PC-9 (cell line): ENCODE measurements at regions not wholly inside any gene's neighbourhood (a gene's known extent, or its start where the extent isn't known, plus 50 kb on each side); places are given as distances from the start of the nearest gene placed in this dataset.

ENCODE experiments used
- BruUV-seq: library from RNA; stranded (reverse); fragments of 400-500 nt; replicated peaks from 2 replicates; lab custom pipeline; 2021; lab: Mats Ljungman, UMichigan
- CTCF ChIA-PET: fragments of 300-600 bp; sonication (Branson Sonifier 250); formaldehyde crosslinking; loops from one replicate; lab custom pipeline; 2022; ENCODE audit warnings: antibody characterized with exemption; lab: Charles Lee
- POLR2A ChIA-PET: fragments of 300-600 bp; sonication (Branson Sonifier 250); formaldehyde crosslinking; loops from one replicate; lab custom pipeline; 2022; ENCODE audit warnings: antibody characterized with exemption; ENCODE audit not compliant: unreplicated experiment; lab: Charles Lee
- DNase-seq, 2 experiments: peaks; one replicate each; pipeline versions ENCODE4 v3.0.0 to v3.0.0-alpha.2; 2015 to 2022; ENCODE audit warnings: mixed read lengths in 1 of 2
- H2AFZ ChIP-seq: fragments of 200-600 bp; sonication (generic); 2 replicates; pipeline ENCODE4 v1.8.1; 2017; ENCODE audit warnings: antibody characterized with exemption
- H3F3A ChIP-seq: fragments of 200-600 bp; sonication (generic); 2 replicates; pipeline ENCODE4 v1.8.1; 2017; ENCODE audit warnings: antibody characterized with exemption, mild to moderate bottlenecking, low read depth; ENCODE audit not compliant: insufficient read depth
- H3K27ac ChIP-seq: fragments of 200-600 bp; sonication (generic); 2 replicates; pipeline ENCODE4 v1.6.1; 2016; ENCODE audit warnings: mixed run types
- H3K27me3 ChIP-seq: fragments of 200-600 bp; sonication (generic); 2 replicates; pipeline ENCODE4 v1.6.1; 2016; ENCODE audit warnings: low read depth, mixed run types; ENCODE audit not compliant: insufficient read depth
- H3K36me3 ChIP-seq: fragments of 200-600 bp; sonication (generic); 2 replicates; pipeline ENCODE4 v1.6.1; 2016; ENCODE audit warnings: low read depth, mixed run types
- H3K4me1 ChIP-seq: fragments of 200-600 bp; sonication (generic); replicated peaks from 2 replicates; pipeline ENCODE4 v1.6.1; 2016; ENCODE audit warnings: mixed run types; ENCODE audit not compliant: insufficient read depth
- H3K4me2 ChIP-seq: fragments of 200-600 bp; sonication (generic); 2 replicates; pipeline ENCODE4 v1.6.1; 2017; ENCODE audit warnings: mixed run types
- H3K4me3 ChIP-seq: fragments of 200-600 bp; sonication (generic); 2 replicates; pipeline ENCODE4 v1.6.1; 2016; ENCODE audit warnings: mixed run types
- H3K79me2 ChIP-seq: fragments of 200-600 bp; sonication (generic); 2 replicates; pipeline ENCODE4 v1.6.1; 2017; ENCODE audit warnings: low read depth, mixed run types
- H3K9me2 ChIP-seq: fragments of 200-600 bp; sonication (generic); 2 replicates; pipeline ENCODE4 v1.8.1; 2017; ENCODE audit warnings: mild to moderate bottlenecking; ENCODE audit not compliant: insufficient read depth
- H3K9me3 ChIP-seq: fragments of 200-600 bp; sonication (generic); 2 replicates; pipeline ENCODE4 v1.8.1; 2016; ENCODE audit warnings: low read depth; ENCODE audit not compliant: insufficient read depth
- H4K20me1 ChIP-seq: fragments of 200-600 bp; sonication (generic); 2 replicates; pipeline ENCODE4 v1.8.1; 2017; ENCODE audit not compliant: insufficient read depth
- EZH2 ChIP-seq: fragments of 200-600 bp; sonication (generic); IDR thresholded peaks from 2 replicates; pipeline ENCODE4 v1.8.0; 2017; ENCODE audit warnings: antibody characterized with exemption, low read depth
- intact Hi-C: fragments of 100-400 bp; cut with micrococcal nuclease; formaldehyde crosslinking; loops from one replicate; pipeline ENCODE4 v1.10.0; 2022; ENCODE audit not compliant: unreplicated experiment
- TF ChIP-seq, protein P1 (sequence below): fragments of 200-600 bp; sonication (generic); conservative IDR thresholded peaks from 2 replicates; pipeline ENCODE4 v1.6.1; 2017; ENCODE audit warnings: mixed run types, antibody characterized with exemption, mild to moderate bottlenecking, moderate library complexity

DNA sequence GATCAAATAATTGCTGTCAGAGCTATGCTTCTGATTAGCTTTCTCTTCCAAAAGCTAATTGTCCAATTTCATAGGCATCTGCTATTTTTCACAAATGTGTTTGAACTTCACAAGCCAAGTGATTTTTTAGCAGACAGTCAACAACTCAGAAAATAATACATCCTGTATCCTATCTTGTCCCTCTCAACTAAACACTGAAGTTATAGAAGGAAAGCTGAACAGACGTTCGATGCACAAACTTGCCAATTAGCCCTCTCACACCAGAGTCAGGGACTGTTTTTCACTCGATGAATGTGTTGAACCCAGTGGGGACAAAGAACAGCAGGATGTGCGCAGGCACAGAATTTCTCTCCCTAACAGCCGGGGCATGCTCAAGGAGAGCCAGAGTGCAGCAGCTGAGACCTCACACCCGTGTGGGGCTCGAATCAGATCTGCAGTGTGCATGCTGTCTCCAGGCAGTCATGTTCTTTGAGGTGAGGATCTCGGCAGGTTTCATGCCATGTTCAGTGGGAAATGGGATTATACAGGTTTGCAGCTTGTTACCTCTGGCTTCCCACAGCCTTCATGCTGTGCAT lies 246.7 kb upstream of the SDK2 start:
- Histone ChIP-seq H3K4me2 (no peak overlapping the region), H3K4me3 (no peak overlapping the region), H3K36me3 (no peaks in the 10 kb centered on the region), H3K9me2 (no peaks in the 10 kb centered on the region), H4K20me1 (no peaks in the 10 kb centered on the region), H3K4me1 (no peaks in the 10 kb centered on the region), H3K9me3 (no peaks in the 10 kb centered on the region), H3F3A (no peaks in the 10 kb centered on the region), H3K27ac (no peak overlapping the region), H3K27me3 (peaks cover 46% of the 10 kb centered on the region), H3K79me2 (no peaks in the 10 kb centered on the region), H2AFZ (no peak overlapping the region)
- ChIA-PET CTCF (no interaction called here), POLR2A (no interaction called here)
- DNase-seq: no peak
- intact Hi-C loops: no loop called here
- TF ChIP-seq EZH2: no peak
- TF ChIP-seq, protein P1, sequence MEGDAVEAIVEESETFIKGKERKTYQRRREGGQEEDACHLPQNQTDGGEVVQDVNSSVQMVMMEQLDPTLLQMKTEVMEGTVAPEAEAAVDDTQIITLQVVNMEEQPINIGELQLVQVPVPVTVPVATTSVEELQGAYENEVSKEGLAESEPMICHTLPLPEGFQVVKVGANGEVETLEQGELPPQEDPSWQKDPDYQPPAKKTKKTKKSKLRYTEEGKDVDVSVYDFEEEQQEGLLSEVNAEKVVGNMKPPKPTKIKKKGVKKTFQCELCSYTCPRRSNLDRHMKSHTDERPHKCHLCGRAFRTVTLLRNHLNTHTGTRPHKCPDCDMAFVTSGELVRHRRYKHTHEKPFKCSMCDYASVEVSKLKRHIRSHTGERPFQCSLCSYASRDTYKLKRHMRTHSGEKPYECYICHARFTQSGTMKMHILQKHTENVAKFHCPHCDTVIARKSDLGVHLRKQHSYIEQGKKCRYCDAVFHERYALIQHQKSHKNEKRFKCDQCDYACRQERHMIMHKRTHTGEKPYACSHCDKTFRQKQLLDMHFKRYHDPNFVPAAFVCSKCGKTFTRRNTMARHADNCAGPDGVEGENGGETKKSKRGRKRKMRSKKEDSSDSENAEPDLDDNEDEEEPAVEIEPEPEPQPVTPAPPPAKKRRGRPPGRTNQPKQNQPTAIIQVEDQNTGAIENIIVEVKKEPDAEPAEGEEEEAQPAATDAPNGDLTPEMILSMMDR: no peak
- no TSS peak for BruUV-seq

DNA sequence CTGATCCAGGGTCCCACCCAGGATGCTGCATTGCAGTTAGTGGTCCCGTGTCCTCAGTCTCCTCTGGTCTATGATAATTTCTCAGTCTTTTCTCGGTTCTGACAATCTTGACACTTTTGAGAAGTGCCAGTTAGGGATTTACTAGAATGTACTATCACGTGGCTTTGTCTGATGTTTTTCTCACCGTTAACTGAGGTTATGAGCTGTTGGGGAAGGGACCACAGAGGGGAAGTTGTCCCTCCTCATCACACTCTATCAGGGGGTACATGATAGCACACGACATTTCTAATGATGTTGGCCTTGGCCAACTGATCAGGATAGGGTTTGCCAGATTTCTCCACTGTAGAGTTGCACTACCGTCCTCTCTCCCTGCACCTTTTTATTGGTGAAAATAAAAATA lies 250.9 kb upstream of the SDK2 start:
- ChIA-PET CTCF (no interaction called here), POLR2A (no interaction called here)
- no peaks in the 10 kb centered on the region for H3K9me2 ChIP-seq
- no peak overlapping the region for H3K4me3 ChIP-seq
- no peak for DNase-seq
- H3K27me3 ChIP-seq: peaks cover 78% of the 10 kb centered on the region
- BruUV-seq: no TSS peak
- no peak overlapping the region for H2AFZ ChIP-seq
- H3K36me3 ChIP-seq: no peaks in the 10 kb centered on the region
- H3K4me2 ChIP-seq: no peak overlapping the region
- H4K20me1 ChIP-seq: no peaks in the 10 kb centered on the region
- intact Hi-C loops: no loop called here
- no peaks in the 10 kb centered on the region for H3K4me1 ChIP-seq
- H3K27ac ChIP-seq: no peak overlapping the region
- no peaks in the 10 kb centered on the region for H3F3A ChIP-seq
- TF ChIP-seq, protein P1: no peak
- no peak for TF ChIP-seq EZH2
- H3K79me2 ChIP-seq: no peaks in the 10 kb centered on the region
- H3K9me3 ChIP-seq: no peaks in the 10 kb centered on the region

DNA sequence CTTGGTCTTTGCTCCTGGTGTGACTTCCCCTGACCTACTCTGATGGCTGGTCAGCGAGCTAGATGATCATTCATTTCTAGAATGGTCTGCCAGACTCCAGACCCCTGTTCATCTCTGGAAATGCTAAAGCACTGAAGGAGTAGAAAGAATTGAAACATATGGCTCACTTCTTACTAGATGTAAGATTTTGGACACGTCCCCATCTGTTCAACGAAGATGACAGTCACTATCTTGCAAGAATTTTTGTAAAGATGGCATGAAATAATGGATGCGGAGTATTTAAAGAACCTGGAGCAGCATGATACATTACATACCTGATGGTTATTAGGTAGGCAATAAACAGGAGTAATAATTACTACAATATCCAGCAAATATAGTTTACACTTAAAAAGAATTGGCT lies 252.7 kb upstream of the SDK2 start:
- H3K4me1 ChIP-seq: no peaks in the 10 kb centered on the region
- TF ChIP-seq EZH2: no peak
- TF ChIP-seq, protein P1: no peak
- H4K20me1 ChIP-seq: no peaks in the 10 kb centered on the region
- no peak for DNase-seq
- no peak overlapping the region for H3K27ac ChIP-seq
- no peak overlapping the region for H3K4me3 ChIP-seq
- H2AFZ ChIP-seq: no peak overlapping the region
- POLR2A ChIA-PET: no interaction called here
- BruUV-seq: no TSS peak
- intact Hi-C loops: no loop called here
- no peak overlapping the region for H3K4me2 ChIP-seq
- no peaks in the 10 kb centered on the region for H3F3A ChIP-seq
- H3K27me3 ChIP-seq: peaks cover 84% of the 10 kb centered on the region
- no peaks in the 10 kb centered on the region for H3K36me3 ChIP-seq
- CTCF ChIA-PET: no interaction called here
- H3K9me2 ChIP-seq: no peaks in the 10 kb centered on the region
- no peaks in the 10 kb centered on the region for H3K79me2 ChIP-seq
- H3K9me3 ChIP-seq: no peaks in the 10 kb centered on the region
